Testis (tissue), 2 donors: ENCODE measurements at regions not wholly inside any gene's neighbourhood (a gene's known extent, or its start where the extent isn't known, plus 50 kb on each side); places are given as distances from the start of the nearest gene placed in this dataset.

Source experiments
- DNase-seq: peaks from one replicate; pipeline ENCODE4 v3.0.0-alpha.2; 2019
- H3K27ac ChIP-seq, 2 donors: fragments of 200-600 bp; sonication (generic); one replicate each; pipeline ENCODE4 v1.5.1; 2019
- H3K27me3 ChIP-seq: fragments of 200-600 bp; sonication (generic); one replicate; pipeline ENCODE4 v1.5.1; 2019
- H3K36me3 ChIP-seq: fragments of 200-600 bp; sonication (generic); one replicate; pipeline ENCODE4 v1.5.1; 2017; ENCODE audit warnings: low read depth; ENCODE audit errors: missing control alignments
- H3K4me1 ChIP-seq: fragments of 200-600 bp; sonication (generic); one replicate; pipeline ENCODE4 v1.5.1; 2019
- H3K4me3 ChIP-seq, 2 donors: fragments of 200-600 bp; sonication (generic); one replicate each; pipeline ENCODE4 v1.5.1; 2017 to 2019
- H3K9me3 ChIP-seq: fragments of 200-600 bp; sonication (generic); one replicate; pipeline ENCODE4 v1.5.1; 2017
- CTCF ChIP-seq, 3 experiments: fragments of 450-650 bp in 2 of 3; fragments of 200-600 bp in 1 of 3; sonication (generic) in 1 of 3; IDR thresholded peaks; one replicate each; pipeline ENCODE4 v1.5.1; 2016 to 2019; ENCODE audit warnings: antibody characterized with exemption in 3 of 3, mild to moderate bottlenecking in 2 of 3, moderate library complexity in 1 of 3
- POLR2A ChIP-seq: fragments of 450-650 bp; IDR thresholded peaks from one replicate; pipeline ENCODE4 v1.6.1; 2017; ENCODE audit warnings: antibody characterized with exemption, mild to moderate bottlenecking, moderate library complexity
- WGBS, 2 donors: methylation state at CpG; one replicate each; pipeline ENCODE4 v1.1.5; 2018; 5-methylcytosine and 5-hydroxymethylcytosine counted together
- intact Hi-C: fragments of 100-400 bp; cut with DNase I; formaldehyde crosslinking; loops from one replicate; pipeline ENCODE4 v1.15.1; 2023; ENCODE audit warnings: low total_unique reads

GRCh38 chr1:118716775-118717174 is 271.4 kb downstream of the TBX15 start:
- no peak overlapping the region for H3K27ac ChIP-seq
- no peak overlapping the region for H3K4me3 ChIP-seq
- H3K27me3 ChIP-seq = no peaks in the 10 kb centered on the region
- H3K4me1 ChIP-seq = no peaks in the 10 kb centered on the region
- no peaks in the 10 kb centered on the region for H3K36me3 ChIP-seq
- TF ChIP-seq POLR2A (no peak), CTCF (IDR thresholded peaks at IDR 0.05) (peak in 1 of 3 experiments; percentile 13)
- DNase-seq = peak; percentile 15
- no peaks in the 10 kb centered on the region for H3K9me3 ChIP-seq
- 53 to 67% methylated on average over 1 of the region's 1 CpG for WGBS, 2 donors
- intact Hi-C loops = no loop called here

- Histone ChIP-seq H3K4me3 (no peak overlapping the region), H3K27me3 (no peaks in the 10 kb centered on the region), H3K4me1 (no peaks in the 10 kb centered on the region), H3K9me3 (no peaks in the 10 kb centered on the region), H3K27ac (no peak overlapping the region), H3K36me3 (no peaks in the 10 kb centered on the region)
- DNase-seq = no peak
- WGBS, 2 donors = 56 to 68% methylated on average over 2 of the region's 2 CpGs
- TF ChIP-seq POLR2A = no peak
- no peak for TF ChIP-seq CTCF (IDR thresholded peaks at IDR 0.05)
- intact Hi-C loops = no loop called here
Measured at GRCh38 chr1:118711356-118711755, 276.8 kb downstream of the TBX15 start.

GRCh38 chr1:118698911-118699310 is 289.2 kb downstream of the TBX15 start:
- DNase-seq = no peak
- no peaks in the 10 kb centered on the region for H3K36me3 ChIP-seq
- H3K27ac ChIP-seq = no peak overlapping the region
- no peaks in the 10 kb centered on the region for H3K9me3 ChIP-seq
- no peaks in the 10 kb centered on the region for H3K27me3 ChIP-seq
- H3K4me1 ChIP-seq = no peaks in the 10 kb centered on the region
- H3K4me3 ChIP-seq = no peak overlapping the region
- 45 to 46% methylated on average over 2 of the region's 2 CpGs for WGBS, 2 donors
- intact Hi-C loops = no loop called here
- TF ChIP-seq CTCF (IDR thresholded peaks at IDR 0.05) (no peak), POLR2A (no peak)

GRCh38 chr1:118692143-118692542 is 296.0 kb downstream of the TBX15 start:
- H3K9me3 ChIP-seq = no peaks in the 10 kb centered on the region
- intact Hi-C loops = no loop called here
- no peaks in the 10 kb centered on the region for H3K36me3 ChIP-seq
- TF ChIP-seq POLR2A = no peak
- no peaks in the 10 kb centered on the region for H3K27me3 ChIP-seq
- no peaks in the 10 kb centered on the region for H3K4me1 ChIP-seq
- no peak for DNase-seq
- H3K27ac ChIP-seq = no peak overlapping the region
- 77 to 91% methylated on average over 1 of the region's 1 CpG for WGBS, 2 donors
- H3K4me3 ChIP-seq = no peak overlapping the region

- no peaks in the 10 kb centered on the region for H3K4me1 ChIP-seq
- no peak overlapping the region for H3K4me3 ChIP-seq
- no peaks in the 10 kb centered on the region for H3K9me3 ChIP-seq
- 67 to 72% methylated on average over 2 of the region's 2 CpGs for WGBS, 2 donors
- TF ChIP-seq CTCF (IDR thresholded peaks at IDR 0.05) (no peak), POLR2A (no peak)
- DNase-seq = no peak
- intact Hi-C loops = no loop called here
- no peaks in the 10 kb centered on the region for H3K27me3 ChIP-seq
- no peak overlapping the region for H3K27ac ChIP-seq
- H3K36me3 ChIP-seq = no peaks in the 10 kb centered on the region
Measured at GRCh38 chr1:118688891-118689290, 299.3 kb downstream of the TBX15 start.
